ENCODE measurements at regions not wholly inside any gene's neighbourhood (a gene's known extent, or its start where the extent isn't known, plus 50 kb on each side); places are given as distances from the start of the nearest gene placed in this dataset.
A peak's percentile ranks its signal among the peaks of the same experiment; 100 is the strongest.

DNA sequence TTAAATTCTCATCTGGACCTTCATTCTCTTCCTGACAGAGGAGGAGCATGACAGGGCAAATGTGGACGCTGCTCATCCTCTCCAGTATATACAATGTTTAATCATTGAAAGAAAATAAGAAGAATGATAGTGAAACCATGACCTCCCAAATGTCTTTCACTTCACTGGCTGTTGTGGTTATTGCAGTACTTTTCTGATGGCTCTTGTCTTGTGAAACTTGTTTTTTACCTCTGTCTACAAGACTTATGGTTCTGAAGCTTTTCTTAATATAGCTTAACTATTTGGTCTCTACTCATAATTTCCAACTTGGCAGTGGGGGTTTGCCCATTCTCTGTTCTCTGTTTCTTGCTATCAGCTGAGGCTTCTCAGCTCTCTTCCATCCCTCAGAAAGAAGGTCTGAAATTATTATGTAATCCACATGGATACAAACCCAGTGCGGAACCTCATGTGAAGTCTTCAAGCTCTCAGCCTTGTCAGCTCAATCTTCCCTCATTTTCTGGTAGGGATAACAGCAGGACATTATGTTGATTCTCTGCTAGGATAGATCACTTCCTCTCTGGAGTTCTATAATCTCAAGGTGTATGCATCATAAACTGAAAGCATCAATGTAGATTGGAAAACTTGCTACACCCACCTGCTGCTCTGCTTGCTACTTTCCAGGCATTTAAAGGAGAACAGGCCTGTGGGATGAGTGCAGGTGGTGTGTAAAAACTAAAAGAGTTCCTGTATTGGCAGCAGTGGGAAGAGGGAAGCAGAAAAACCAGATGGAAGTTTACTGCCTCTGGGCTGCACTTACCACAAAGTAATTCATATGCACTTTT is 250.3 kb upstream of the HTR2A start:
- no peak for DNase-seq

DNA sequence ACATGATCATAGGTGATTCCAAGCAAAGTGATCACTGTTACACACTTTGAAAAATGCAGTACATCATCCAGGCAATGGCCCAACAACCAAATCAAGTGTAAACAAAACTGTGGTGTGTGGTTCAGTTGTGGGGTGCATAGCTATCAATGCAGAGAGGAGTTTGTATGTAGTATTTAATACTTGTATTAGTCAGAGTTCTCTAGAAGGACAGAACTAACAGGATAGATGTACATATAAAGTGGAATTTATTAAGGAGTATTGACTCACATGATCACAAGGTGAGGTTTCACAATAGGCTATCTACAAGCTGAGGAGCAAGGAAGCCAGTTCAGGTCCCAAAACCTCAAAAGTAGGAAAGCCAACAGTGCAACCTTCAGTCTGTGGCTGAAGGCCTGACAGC is 249.3 kb upstream of the HTR2A start:
- peak; percentile 72 for DNase-seq

DNA sequence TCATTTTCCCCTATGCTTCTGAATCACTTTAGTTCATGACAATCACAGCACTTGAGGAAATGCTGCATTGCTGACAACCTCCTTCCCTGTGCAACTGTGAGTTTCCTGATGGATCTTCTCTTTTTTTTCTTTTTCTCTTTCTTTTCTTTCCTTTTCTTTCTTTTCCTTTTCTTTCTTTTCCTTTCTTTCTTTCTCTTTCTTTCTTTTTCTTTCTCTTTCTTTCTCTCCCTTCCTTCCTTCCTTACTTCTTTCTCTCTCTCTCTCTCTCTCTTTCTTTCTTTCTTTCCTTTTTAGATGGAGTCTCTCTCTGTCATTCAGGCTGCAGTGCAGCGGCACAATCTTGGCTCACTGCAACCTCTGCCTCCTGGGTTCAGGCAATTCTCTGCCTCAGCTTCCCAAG is 247.9 kb upstream of the HTR2A start:
- no peak for DNase-seq

DNA sequence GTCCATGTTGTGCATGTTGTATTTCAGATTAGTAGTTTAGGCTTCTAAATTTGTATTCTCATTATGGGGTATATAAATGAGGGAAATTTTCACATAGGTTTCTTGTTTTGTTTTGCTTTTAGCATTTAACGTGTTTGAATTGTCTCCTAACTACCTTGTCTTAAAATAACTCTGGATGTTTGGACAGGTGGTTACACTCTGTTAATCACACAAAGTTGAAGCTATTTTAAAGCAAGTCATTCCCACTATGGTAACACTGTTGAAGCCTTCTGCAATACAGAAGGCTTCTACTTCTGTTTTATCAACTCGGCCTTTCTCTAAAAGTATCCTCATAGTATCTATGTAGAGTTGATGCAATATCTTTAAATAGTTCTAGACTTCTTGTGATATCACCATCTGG is 245.3 kb upstream of the HTR2A start:
- no peak for DNase-seq

DNA sequence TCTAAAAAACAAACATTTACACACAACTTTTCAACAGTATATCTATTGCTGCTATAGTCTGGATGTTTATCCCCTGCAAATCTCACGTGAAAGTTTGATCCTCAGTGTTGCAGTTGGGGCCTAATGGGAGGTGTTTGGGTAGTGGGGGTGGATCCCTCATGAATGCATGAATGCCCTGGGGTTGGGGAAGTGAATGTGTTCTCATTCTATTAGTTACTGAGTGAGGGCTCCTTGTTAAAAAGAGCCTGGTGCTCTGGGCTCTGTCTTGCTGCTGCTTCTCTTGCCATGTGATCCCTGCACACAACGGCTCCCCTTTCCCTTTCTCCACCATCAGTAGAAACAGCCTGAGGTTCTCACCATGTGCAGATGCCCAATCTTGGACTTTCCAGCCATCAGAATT is 242.7 kb upstream of the HTR2A start:
- DNase-seq = no peak

DNA sequence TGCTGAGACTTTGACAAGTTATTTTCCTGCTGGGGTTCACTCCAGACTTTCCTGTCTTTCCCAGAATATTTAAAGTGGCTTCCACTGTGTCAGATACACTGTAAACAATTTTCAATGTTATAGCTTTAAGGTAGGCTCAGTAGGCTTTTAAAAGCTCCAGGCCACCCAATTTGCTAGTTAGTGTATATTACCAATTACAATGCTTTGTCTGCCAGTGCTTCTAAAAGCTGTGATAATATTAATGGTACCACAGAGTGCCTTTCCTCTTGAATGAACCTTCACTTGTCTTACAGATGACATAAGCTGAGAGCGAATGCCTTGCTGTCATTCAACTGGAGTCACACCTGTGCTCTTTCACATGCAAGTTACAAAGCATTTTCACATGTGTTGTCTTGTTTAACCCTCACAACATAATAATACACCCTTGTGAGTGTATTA is 239.7 kb upstream of the HTR2A start:
- DNase-seq = no peak

DNA sequence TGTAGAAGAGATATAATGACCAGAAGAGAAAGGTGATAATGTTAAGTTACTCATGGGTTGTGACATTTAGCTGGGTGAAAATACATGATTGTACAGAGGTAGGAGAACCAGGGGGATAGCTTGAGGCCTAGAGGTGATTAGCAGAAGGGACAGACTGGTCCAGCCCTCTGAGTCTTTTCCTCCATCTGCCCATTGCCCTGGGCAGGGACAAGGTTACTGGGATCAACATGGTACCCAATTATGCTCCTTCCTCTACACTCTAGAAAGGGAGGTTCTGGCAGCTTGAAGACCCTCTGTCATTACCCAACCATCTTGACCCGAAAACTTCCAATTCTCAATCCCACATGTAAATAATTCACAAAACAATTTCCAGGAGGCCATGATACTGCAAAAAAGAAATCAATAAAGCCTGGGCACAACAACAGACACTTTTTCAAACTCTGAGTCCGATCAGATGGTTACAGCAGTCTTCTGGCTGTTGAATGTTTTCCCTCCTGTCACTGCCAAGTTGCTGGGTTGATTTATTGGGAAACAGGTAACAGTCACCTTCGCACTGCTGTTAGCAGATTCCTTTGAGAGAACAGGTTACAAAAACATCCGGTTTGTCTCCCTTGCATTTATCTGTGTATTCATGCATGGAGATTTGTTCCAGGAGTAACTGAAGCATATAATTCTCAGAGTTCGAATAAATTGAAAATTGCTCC is 239.1 kb upstream of the HTR2A start:
- no peak for DNase-seq

DNA sequence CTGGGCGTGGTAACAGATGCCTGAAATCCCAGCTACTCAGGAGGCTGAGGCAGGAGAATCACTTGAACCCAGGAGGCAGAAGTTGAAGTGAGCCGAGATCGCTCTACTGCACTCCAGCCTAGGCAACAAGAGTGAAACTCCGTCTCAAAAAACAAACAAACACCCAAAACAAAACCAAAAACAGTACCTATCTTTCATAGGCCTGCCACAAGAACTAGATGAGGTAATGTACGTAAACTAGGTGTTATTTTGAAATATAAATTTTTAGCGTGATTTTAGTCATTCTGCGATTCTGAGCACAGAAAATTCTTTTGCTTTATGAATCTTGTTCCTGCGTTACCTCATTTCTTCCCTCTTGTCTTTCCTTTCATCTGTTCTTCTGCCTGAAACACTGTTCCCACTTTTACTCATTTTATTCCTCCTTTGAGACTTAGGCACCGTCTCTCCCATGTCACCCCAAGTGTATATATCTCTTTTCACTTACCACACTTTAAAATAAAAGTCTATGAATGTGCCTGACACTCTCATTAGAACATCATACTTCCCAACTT is 238.2 kb upstream of the HTR2A start:
- DNase-seq = no peak

DNA sequence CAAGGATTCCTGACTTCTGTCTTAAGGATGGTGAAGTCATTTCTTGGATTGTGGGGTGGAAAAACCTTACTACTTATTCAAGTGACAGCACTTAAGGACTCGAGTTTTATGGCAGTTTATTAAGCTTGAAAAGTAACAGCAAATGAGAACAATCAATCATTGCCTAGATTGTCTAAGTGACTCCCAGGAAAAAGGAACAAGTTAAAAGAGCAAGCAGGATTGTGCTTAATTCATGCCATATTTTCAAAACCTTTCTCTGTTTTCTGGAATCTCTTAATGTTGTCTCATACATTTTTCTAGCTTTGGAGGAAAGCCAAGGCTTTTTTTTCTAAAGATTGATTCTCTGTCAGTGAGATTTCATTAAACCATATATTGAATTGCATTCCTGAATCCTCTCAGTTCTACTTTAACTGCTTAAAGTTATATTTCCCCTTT is 236.2 kb upstream of the HTR2A start:
- peak; percentile 77 for DNase-seq

DNA sequence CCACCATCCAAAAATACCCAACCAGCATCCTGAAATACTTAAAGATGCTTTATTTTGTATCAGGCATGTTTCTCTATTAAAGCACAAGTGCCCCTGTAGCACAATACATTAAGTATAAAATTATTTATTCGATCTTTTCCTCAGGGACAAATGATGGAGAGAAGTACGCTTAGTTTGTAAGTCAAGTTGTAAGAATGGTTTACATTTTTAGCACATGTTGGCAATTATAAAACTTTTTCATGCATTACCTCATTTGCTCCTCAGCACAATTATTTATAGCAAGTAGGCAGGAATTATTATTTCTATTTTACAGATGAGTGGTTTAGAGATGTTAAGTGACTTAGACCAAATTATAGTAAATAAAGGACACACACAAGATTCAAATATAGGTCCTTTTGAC is 232.6 kb upstream of the HTR2A start:
- peak; percentile 10 for DNase-seq

DNA sequence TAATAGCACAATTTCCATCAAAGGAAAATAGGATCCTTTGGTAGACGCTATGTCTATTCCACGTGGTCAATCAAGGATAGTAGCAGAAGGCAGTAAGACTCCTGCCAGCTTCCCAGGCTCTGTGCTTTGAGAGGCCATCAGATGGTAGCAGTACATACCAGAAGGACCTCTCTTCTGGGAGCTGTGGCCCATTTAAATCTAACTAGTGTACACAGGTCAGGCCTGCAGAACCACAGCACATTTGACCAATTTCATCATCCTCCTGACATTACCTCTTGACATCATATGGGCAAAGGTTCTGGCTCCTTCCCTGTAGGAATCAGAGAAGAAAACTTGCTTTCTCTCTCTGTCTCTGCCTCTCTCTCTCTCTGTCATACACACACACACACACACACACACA is 229.6 kb upstream of the HTR2A start:
- DNase-seq = no peak

DNA sequence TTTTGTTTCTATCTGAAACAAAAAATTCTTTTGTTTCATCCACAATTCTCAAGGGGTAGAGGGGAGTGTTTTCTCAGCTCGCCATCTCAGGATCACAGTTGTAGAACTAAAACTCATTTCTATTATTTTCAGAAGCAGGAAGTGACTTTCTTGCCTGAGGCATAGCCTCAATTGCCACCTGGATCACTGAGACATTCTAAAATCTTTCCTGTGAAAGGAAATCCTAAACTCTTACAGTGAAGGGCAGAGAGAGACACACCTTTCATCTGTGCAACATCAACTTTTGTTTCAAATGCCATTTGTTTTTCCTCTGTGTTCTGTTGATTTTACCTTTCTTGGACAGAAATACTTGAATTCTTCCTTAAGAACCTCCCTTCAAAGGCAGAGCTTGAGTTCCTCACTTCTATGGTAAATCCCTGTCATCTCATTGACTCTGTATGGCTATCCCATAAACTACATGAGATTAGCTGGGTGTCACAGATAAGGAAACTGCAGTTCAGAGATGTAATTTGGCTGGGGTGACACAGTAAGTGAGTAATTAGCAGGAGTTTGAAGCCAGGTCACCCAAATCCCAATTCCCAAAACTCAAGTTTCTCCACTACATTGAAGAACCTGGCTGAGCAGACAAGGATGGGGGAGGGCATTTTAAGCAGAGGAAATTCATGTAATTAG is 224.4 kb upstream of the HTR2A start:
- DNase-seq = no peak

DNA sequence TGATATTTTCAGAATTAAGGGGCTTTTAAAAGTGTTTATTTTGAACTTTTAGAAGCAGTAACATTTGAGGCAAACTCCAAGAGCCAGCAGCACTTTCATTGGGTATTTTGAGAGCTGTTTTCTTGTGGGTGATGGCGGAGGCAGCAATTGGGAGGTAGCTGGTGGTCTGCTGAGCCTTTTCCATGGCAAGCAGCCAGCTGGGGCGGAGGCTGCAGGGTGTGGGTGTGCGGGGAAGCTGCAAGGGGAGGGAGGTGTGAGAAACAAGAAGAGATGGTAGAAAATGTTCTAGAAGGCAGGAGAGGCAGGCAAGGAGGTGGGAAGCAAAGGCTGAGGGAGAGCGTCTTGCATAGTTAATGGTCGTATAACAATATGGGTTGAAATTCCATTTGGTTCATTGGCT is 223.4 kb upstream of the HTR2A start:
- no peak for DNase-seq

DNA sequence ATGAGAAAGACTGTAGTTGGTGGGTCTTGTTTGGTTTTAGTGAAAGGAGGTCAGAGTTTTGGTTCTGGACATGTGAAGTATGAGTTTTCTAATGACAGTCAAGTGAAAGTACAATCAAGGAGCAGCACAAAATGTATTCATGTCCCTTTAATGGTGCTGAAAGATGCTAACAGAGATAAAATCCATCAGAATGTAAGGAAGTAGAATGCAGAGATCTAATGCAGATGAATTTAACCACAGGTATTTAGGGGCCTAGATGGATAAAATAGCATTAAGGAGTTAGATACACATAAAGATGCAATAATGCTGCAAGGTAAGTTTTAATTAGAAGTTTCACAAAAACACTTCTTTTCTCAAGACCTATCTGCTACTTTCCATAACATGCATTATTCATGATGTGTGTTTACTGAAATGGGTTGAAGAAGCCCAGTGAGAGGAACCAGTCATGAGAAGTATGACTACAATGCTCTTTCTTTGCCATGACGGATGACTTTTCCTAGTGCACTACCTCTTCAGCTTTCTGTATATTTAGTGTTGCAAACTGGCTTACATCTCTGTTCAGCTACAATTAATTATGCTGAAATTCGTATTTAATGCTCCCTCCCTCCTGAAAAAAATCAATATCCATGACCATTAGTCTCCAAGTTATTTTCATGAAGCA is 222.9 kb upstream of the HTR2A start:
- peak; percentile 57 for DNase-seq

DNA sequence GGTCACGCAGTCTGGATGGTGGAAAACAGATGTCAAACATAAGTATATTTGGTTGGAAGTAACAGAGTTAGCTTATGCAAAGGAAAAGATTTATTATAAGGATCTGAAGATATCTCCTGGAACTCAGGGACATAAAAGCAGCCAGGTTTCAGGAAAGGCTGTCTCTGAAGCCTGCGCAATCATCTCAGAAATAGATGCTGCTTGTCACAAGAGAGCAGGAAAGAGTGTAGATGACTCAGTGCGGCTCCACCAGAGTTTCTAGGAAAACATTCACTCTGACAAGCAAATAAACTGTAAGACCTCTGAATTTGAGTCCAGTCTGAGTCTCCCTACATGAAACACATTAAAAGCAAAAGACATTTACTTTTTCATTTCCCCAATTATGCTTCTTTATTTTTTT is 220.4 kb upstream of the HTR2A start:
- DNase-seq = peak; percentile 76

DNA sequence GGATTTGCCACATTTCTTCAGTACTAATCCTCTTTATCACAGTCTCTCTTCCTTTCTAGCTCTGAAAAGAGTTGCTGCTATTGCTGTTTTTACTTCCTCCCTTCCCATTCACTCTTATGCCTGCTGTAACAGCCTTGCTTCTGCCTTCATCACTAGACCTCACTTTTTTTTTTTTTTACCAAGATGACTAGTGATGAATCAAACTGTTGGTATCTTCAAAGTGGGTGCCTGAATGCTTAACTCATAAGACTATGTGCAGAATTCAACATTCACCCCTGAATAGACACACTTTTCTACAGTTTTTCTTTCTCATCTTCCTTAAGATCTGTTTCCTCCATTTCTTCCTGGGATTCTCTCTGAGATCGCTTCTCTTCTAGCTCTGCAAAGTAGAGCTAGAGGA is 217.2 kb upstream of the HTR2A start:
- DNase-seq = peak; percentile 88

DNA sequence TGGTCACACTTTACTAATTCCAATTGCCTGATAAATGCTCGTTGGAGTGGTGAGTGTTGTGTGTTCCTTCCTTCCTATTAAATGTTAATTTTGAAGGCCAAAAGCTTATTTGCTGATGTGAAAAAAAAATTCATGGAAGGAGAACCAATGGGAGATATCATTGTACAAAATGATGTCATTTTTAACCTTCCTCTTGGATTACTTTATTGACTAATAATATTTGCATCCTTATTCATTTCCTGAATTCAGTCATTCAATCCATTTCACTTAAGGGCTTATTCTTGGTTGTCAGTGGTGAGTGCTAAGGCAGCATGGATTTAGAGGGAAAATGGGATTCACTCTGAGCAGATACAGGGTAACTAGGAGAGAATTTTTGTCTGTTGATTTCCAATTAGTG is 216.0 kb upstream of the HTR2A start:
- DNase-seq = no peak

DNA sequence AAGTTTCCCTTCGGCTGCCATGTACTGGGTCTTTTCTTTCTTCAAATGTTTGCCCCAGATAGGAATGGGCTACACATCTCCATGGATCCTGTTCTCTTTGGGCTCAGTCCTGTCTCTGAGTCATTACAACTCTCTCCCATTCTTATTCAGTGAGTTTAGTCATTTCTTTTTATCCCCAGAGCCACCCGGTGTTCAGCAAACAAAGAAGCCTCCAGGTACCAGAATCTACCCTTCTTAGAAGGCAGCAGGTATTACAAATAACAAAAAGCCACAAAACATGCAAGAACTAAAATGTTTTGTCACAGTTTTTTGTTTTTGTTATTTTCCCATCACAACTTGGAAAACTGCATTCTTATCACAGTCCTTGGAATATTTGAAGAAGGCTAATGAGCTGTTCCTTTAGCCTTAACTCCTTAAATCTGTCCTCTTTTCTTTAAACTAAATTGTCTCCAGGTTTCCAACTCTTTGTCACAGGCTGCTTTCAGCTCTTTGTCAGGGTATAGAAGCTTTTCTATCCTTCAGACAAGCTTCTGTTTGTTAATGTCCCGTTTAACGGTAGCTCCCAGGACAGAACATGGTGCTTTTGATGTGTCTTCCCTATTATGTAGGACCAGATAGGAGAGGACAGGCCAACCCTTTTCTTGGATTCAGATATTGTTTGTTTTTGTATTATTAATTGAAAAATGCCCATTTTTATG is 215.5 kb upstream of the HTR2A start:
- DNase-seq = peak; percentile 9

DNA sequence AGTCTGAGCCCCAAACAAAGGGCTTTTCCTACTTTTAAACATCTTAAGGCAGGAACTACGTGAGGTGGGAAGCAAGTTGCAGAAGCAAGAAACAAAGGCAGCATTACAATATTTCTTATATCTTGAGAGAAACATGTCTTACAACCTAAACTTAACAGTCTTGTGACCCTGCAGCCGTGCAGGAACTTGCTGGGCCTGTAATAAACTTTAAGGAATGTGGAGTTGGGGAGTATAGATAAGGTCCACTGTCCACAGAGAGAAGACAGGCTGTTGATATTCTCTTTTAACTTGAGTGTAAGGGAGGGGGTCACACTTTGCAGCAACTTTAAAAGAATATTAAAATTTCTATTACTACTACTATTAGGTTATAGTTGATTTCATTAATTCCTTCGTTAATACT is 214.6 kb upstream of the HTR2A start:
- no peak for DNase-seq

DNA sequence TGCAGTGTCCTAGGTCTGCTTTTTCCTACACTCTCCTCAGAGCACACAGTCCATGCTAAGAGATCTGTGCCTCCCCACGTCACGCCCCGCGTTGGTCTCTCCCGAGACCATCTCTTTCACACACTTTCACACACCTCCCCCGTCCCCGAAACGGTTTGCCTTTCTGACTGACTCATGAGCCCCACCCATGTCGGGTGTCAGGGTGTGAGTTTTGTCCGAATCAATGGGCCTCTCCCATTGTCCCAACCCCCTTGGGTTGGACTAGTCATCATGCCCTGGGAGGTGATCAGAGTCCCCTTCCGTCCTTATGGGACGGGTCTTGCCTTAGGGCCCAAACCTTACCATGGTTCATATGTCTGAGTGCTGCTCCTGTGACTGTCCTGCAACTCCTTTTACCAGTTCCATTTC is 214.0 kb upstream of the HTR2A start:
- no peak for DNase-seq

DNA sequence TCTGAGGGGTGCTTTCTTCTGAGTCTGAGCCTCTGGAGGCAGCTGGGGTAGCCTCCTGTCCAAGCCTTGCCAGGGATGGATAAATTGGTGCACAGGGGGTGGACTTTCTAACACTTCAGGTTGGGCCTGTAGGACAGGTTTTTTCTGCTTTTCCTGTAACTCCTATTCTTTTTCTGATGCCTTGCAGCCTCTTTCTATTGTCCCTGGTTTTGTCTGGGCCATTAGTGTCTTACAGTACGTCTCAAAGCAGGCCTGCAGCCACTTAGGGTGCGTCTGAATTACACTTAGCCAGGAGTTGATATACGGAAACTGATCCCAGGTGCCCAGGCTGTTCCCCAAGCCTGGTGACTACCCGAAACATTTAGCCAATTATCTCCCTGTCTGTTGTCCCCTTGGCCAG is 213.3 kb upstream of the HTR2A start:
- no peak for DNase-seq

DNA sequence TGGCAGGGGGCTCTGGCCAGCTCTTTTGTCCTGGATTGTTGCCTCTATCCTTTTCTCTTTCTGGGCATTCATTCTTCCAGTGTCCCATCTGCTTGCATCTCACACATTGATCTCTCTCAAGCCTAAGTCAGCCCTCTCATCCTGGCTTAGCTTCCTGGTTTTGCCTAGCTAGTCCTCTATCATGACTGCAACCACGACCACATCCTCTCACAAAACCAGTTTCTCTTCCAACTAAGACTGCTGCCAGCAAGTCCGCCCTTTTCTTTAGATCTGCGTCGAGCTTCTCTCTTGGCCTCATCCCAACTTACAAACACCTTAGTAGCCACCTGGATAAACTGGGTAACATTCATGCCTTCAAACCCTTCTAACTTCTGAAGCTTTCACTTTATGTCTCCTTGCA is 212.2 kb upstream of the HTR2A start:
- DNase-seq = peak; percentile 10
